ENCODE measurements at regions not wholly inside any gene's neighbourhood (a gene's known extent, or its start where the extent isn't known, plus 50 kb on each side); places are given as distances from the start of the nearest gene placed in this dataset.

DNA sequence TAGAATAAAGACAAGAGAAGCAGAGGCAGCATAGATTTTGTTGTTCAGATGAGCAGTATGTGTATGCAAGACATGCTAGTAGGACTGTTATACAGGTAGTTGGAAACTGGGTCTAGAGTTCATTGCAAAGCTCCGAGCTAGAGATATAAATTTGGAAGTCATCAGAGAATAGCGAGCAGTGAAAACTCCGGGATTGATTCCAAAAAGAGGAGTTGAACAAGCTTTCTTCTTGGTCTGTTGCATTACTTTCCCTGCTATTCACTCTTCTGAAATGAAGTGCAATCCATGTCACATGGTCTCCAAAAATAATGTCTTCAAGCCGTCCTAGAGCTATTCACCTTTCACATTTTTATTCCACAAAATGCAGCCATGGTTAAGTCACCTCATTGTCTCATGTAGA is 67.9 kb upstream of the ZNF462 start:
- H3K9me3 Mint-ChIP-seq (ENCODE audit: unreplicated experiment) = no peaks in the 10 kb centered on the region
- H3K4me1 Mint-ChIP-seq (ENCODE audit: unreplicated experiment) = no peaks in the 10 kb centered on the region
- no peaks in the 10 kb centered on the region for H3K27me3 Mint-ChIP-seq (ENCODE audit: unreplicated experiment)
- no peaks in the 10 kb centered on the region for H3K36me3 Mint-ChIP-seq (ENCODE audit: low read depth, unreplicated experiment)
- no peak for DNase-seq (ENCODE audit: low spot score)
- TF ChIP-seq, protein P1, sequence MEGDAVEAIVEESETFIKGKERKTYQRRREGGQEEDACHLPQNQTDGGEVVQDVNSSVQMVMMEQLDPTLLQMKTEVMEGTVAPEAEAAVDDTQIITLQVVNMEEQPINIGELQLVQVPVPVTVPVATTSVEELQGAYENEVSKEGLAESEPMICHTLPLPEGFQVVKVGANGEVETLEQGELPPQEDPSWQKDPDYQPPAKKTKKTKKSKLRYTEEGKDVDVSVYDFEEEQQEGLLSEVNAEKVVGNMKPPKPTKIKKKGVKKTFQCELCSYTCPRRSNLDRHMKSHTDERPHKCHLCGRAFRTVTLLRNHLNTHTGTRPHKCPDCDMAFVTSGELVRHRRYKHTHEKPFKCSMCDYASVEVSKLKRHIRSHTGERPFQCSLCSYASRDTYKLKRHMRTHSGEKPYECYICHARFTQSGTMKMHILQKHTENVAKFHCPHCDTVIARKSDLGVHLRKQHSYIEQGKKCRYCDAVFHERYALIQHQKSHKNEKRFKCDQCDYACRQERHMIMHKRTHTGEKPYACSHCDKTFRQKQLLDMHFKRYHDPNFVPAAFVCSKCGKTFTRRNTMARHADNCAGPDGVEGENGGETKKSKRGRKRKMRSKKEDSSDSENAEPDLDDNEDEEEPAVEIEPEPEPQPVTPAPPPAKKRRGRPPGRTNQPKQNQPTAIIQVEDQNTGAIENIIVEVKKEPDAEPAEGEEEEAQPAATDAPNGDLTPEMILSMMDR (IDR thresholded peaks at IDR 0.05; ENCODE audit: unreplicated experiment) = no peak
- no peak overlapping the region for H3K27ac Mint-ChIP-seq (ENCODE audit: unreplicated experiment)
- no peak overlapping the region for H3K4me3 Mint-ChIP-seq (ENCODE audit: unreplicated experiment)

DNA sequence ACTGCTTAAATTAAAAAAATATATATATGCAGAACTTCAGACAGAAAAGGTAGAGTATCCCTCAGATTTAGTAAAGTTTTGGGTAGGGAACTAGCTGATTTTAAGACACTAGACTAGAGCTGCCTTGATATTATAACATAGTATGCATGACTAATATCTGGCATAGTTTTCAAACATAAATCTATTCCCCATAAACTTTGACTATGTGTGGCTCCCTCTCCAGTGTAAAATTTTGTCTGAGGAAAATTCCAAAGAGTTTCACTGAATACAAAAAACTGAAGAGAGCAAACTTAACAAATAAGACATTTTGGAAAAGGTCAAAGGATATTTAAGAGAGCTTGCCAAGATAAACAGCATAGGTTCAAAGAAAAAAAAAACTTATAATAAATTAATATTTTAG is 66.2 kb upstream of the ZNF462 start:
- H3K4me3 Mint-ChIP-seq (ENCODE audit: unreplicated experiment) = no peak overlapping the region
- no peaks in the 10 kb centered on the region for H3K4me1 Mint-ChIP-seq (ENCODE audit: unreplicated experiment)
- no peaks in the 10 kb centered on the region for H3K27me3 Mint-ChIP-seq (ENCODE audit: unreplicated experiment)
- H3K36me3 Mint-ChIP-seq (ENCODE audit: low read depth, unreplicated experiment) = no peaks in the 10 kb centered on the region
- no peak overlapping the region for H3K27ac Mint-ChIP-seq (ENCODE audit: unreplicated experiment)
- DNase-seq (ENCODE audit: low spot score) = no peak
- TF ChIP-seq, protein P1 (IDR thresholded peaks at IDR 0.05; ENCODE audit: unreplicated experiment) = no peak
- H3K9me3 Mint-ChIP-seq (ENCODE audit: unreplicated experiment) = no peaks in the 10 kb centered on the region

DNA sequence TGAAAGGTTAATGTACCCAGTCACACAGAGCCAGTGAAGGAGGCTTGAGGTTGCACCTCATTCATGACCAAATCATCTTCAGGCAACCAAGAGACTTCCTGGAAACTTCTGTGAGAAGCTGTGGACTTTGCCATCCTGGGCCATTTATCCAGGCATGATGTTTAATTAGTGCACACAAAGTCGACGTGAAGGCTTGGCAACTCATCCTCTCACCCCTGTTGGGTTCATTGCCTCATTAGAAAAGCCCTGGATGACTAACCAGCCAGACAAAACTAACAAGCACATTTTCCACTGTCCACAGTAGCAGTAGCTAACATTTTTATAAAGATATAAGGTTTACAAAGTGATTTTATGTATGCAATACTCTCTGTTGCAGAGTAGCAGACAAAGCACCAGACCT is 65.7 kb upstream of the ZNF462 start:
- H3K4me1 Mint-ChIP-seq (ENCODE audit: unreplicated experiment) = no peaks in the 10 kb centered on the region
- DNase-seq (ENCODE audit: low spot score) = no peak
- H3K27ac Mint-ChIP-seq (ENCODE audit: unreplicated experiment) = no peak overlapping the region
- no peaks in the 10 kb centered on the region for H3K36me3 Mint-ChIP-seq (ENCODE audit: low read depth, unreplicated experiment)
- H3K9me3 Mint-ChIP-seq (ENCODE audit: unreplicated experiment) = no peaks in the 10 kb centered on the region
- TF ChIP-seq, protein P1 (IDR thresholded peaks at IDR 0.05; ENCODE audit: unreplicated experiment) = no peak
- H3K4me3 Mint-ChIP-seq (ENCODE audit: unreplicated experiment) = no peak overlapping the region
- no peaks in the 10 kb centered on the region for H3K27me3 Mint-ChIP-seq (ENCODE audit: unreplicated experiment)

DNA sequence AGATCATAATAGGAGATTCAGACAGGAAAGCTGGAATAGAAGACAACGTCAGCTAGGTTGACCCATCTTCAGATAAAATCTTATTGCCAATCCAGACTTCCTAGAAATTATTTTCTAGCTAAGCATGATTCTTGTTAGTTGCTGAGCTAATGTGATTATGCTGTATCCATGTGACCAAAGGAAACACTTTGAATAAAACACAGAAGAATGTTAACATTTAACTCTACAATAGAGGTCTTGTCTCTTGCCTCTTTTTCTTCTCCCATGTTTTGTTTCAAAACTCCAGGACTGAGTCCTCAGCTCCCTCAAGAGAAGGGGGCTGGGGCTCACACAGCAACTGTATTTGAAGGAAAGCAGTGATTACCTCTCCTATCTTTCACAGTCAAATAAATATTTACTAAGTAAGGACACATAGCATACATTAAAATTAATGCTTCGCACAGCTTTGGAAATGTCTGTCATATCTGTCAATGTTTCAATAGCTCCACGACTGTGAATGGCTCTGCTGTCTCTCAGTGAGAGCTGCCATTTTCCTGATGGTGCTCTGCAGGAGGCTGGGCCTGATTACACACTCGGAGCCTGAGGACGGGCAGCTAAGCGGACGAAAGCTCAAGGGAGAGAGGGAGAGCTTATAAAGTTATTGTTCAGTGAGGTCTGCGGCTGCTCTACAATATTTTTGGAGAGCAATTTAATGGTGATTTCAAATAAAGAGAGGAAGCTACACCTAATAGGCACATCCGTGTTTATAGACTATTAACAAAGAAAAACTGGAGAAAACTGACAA is 64.8 kb upstream of the ZNF462 start:
- no peak for DNase-seq (ENCODE audit: low spot score)
- TF ChIP-seq, protein P1 (IDR thresholded peaks at IDR 0.05; ENCODE audit: unreplicated experiment) = no peak
- H3K9me3 Mint-ChIP-seq (ENCODE audit: unreplicated experiment) = no peaks in the 10 kb centered on the region
- H3K27ac Mint-ChIP-seq (ENCODE audit: unreplicated experiment) = no peak overlapping the region
- no peaks in the 10 kb centered on the region for H3K27me3 Mint-ChIP-seq (ENCODE audit: unreplicated experiment)
- H3K4me1 Mint-ChIP-seq (ENCODE audit: unreplicated experiment) = no peaks in the 10 kb centered on the region
- H3K4me3 Mint-ChIP-seq (ENCODE audit: unreplicated experiment) = no peak overlapping the region
- no peaks in the 10 kb centered on the region for H3K36me3 Mint-ChIP-seq (ENCODE audit: low read depth, unreplicated experiment)

DNA sequence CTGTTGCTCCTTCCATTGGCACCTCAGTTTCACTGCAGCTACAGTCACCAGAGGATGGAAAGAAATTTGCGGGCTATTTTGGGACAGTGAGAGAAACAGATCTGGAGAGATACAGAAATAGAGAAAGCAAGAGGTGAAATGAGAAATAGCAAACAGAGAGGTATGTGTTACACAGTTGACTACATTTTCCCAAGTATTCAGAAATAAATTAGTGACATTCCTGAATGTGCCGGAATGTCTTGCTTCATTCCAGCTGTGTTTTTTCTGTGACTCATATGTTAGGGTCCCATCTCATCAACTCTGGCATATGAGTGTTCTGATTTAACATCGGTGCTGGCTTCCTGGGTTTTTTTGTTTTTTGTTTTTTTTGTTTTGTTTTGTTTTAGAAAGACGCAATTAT is 63.8 kb upstream of the ZNF462 start:
- Mint-ChIP-seq H3K27me3 (ENCODE audit: unreplicated experiment) (no peaks in the 10 kb centered on the region), H3K4me1 (ENCODE audit: unreplicated experiment) (no peaks in the 10 kb centered on the region), H3K27ac (ENCODE audit: unreplicated experiment) (no peak overlapping the region), H3K9me3 (ENCODE audit: unreplicated experiment) (no peaks in the 10 kb centered on the region), H3K36me3 (ENCODE audit: low read depth, unreplicated experiment) (no peaks in the 10 kb centered on the region), H3K4me3 (ENCODE audit: unreplicated experiment) (no peak overlapping the region)
- TF ChIP-seq, protein P1 (IDR thresholded peaks at IDR 0.05; ENCODE audit: unreplicated experiment) = no peak
- DNase-seq (ENCODE audit: low spot score) = no peak
